GM12878 (cell line): ENCODE measurements at regions not wholly inside any gene's neighbourhood (a gene's known extent, or its start where the extent isn't known, plus 50 kb on each side); places are given as distances from the start of the nearest gene placed in this dataset.

Experiments
- BHLHE40 ChIP-seq, 2 experiments: fragments of 450-650 bp in 1 of 2; IDR thresholded peaks; 2 replicates each; pipeline ENCODE4 v1.6.1; 2011 to 2017; ENCODE audit warnings: low read depth in 2 of 2, borderline replicate concordance in 1 of 2, improper control_type of control experiment in 1 of 2, low read length in 1 of 2, mild to moderate bottlenecking in 1 of 2
- BRCA1 ChIP-seq: IDR thresholded peaks from 2 replicates; pipeline ENCODE4 v1.6.1; 2011; ENCODE audit warnings: low read depth, low read length, improper control_type of control experiment
- CTCF ChIP-seq, 3 experiments: IDR thresholded peaks in 2 of 3; conservative IDR thresholded peaks in 1 of 3; 2 replicates each; pipeline ENCODE4 v1.5.1; 2011; ENCODE audit warnings: low read depth in 3 of 3, low read length in 3 of 3, mild to moderate bottlenecking in 3 of 3, control low read depth in 2 of 3, moderate library complexity in 2 of 3, inconsistent platforms in 1 of 3, mixed read lengths in 1 of 3; ENCODE audit not compliant: control insufficient read depth in 2 of 3, insufficient read depth in 1 of 3; ENCODE audit errors: extremely low read depth in 1 of 3
- HCFC1 ChIP-seq: fragments of 150-350 bp; IDR thresholded peaks from 2 replicates; pipeline ENCODE4 v1.6.1; 2014; ENCODE audit warnings: low read length
- POLR2A ChIP-seq: IDR thresholded peaks from 2 replicates; pipeline ENCODE4 v1.6.1; 2011; ENCODE audit warnings: low read depth, mild to moderate bottlenecking, low read length
- RAD21 ChIP-seq: IDR thresholded peaks from 2 replicates; pipeline ENCODE4 v1.6.1; 2011; ENCODE audit warnings: mild to moderate bottlenecking, low read depth, low read length, moderate library complexity; ENCODE audit not compliant: insufficient read depth
- TARDBP ChIP-seq: IDR thresholded peaks from 2 replicates; pipeline ENCODE4 v1.6.1; 2016; ENCODE audit warnings: borderline replicate concordance
- TCF7 ChIP-seq: IDR thresholded peaks from 2 replicates; pipeline ENCODE4 v1.6.1; 2014; ENCODE audit warnings: antibody characterized with exemption, borderline replicate concordance
- YY1 ChIP-seq: IDR thresholded peaks from 2 replicates; pipeline ENCODE4 v1.6.1; 2011; ENCODE audit warnings: low read depth, mild to moderate bottlenecking, low read length
- ZNF384 ChIP-seq: IDR thresholded peaks from 2 replicates; pipeline ENCODE4 v1.6.1; 2012; ENCODE audit warnings: low read depth, mild to moderate bottlenecking, low read length, improper control_type of control experiment, borderline replicate concordance

- TF ChIP-seq CTCF (IDR thresholded peaks at IDR 0.05 in 2 of 3, conservative IDR thresholded peaks at IDR 0.05 in 1 of 3; ENCODE audit: control insufficient read depth in 2 of 3, extremely low read depth in 1 of 3, insufficient read depth in 1 of 3, low read depth in 3 of 3, low read length in 3 of 3), result no peak
- TF ChIP-seq BRCA1, result no peak
- TF ChIP-seq ZNF384, result no peak
- no peak for TF ChIP-seq BHLHE40 (IDR thresholded peaks at IDR 0.05; ENCODE audit: borderline replicate concordance in 1 of 2, low read depth in 2 of 2, low read length in 1 of 2)
- TF ChIP-seq POLR2A, result no peak
- no peak for TF ChIP-seq YY1
- TF ChIP-seq TARDBP, result no peak
- TF ChIP-seq RAD21, result no peak
- TF ChIP-seq HCFC1, result no peak
- no peak for TF ChIP-seq TCF7
Measured at GRCh38 chr11:134756811-134757540, 344.9 kb upstream of the B3GAT1 start.
